Hepatocyte (in vitro differentiated cells): ENCODE measurements at regions not wholly inside any gene's neighbourhood (a gene's known extent, or its start where the extent isn't known, plus 50 kb on each side); places are given as distances from the start of the nearest gene placed in this dataset.

Experiments
- DNase-seq: peaks from one replicate; pipeline ENCODE4 v3.0.0-alpha.2; 2016; ENCODE audit warnings: low spot score
- H2AFZ ChIP-seq: fragments of 200-600 bp; sonication (generic); 2 replicates; pipeline ENCODE4 v1.6.0; 2016; ENCODE audit warnings: antibody characterized with exemption, mild to moderate bottlenecking
- H3K27ac ChIP-seq: fragments of 200-600 bp; sonication (generic); 2 replicates; pipeline ENCODE4 v1.5.1; 2016; ENCODE audit warnings: mild to moderate bottlenecking
- H3K27me3 ChIP-seq: fragments of 200-600 bp; sonication (generic); 2 replicates; pipeline ENCODE4 v1.6.1; 2016
- H3K36me3 ChIP-seq: fragments of 200-600 bp; sonication (generic); replicated peaks from 2 replicates; pipeline ENCODE4 v1.5.1; 2016; ENCODE audit warnings: low read depth; ENCODE audit not compliant: insufficient read depth
- H3K4me1 ChIP-seq: fragments of 200-600 bp; sonication (generic); 2 replicates; pipeline ENCODE4 v1.5.1; 2016; ENCODE audit warnings: mild to moderate bottlenecking, moderate library complexity; ENCODE audit not compliant: insufficient read depth
- H3K4me2 ChIP-seq: fragments of 200-600 bp; sonication (generic); 2 replicates; pipeline ENCODE4 v1.6.0; 2016
- H3K4me3 ChIP-seq: fragments of 200-600 bp; sonication (generic); 2 replicates; pipeline ENCODE4 v1.5.1; 2016; ENCODE audit warnings: mild to moderate bottlenecking
- H3K79me2 ChIP-seq: fragments of 200-600 bp; sonication (generic); 2 replicates; pipeline ENCODE4 v1.6.0; 2017; ENCODE audit warnings: mild to moderate bottlenecking
- H3K9me2 ChIP-seq: fragments of 200-600 bp; sonication (generic); replicated peaks from 2 replicates; pipeline ENCODE4 v1.6.0; 2017; ENCODE audit warnings: mild to moderate bottlenecking; ENCODE audit not compliant: insufficient read depth
- H3K9me3 ChIP-seq: fragments of 200-600 bp; sonication (generic); 2 replicates; pipeline ENCODE4 v1.5.1; 2016; ENCODE audit warnings: low read depth, mild to moderate bottlenecking
- H4K20me1 ChIP-seq: fragments of 200-600 bp; sonication (generic); 2 replicates; pipeline ENCODE4 v1.6.0; 2016; ENCODE audit warnings: mild to moderate bottlenecking; ENCODE audit not compliant: insufficient read depth, poor library complexity, severe bottlenecking
- EZH2 ChIP-seq: fragments of 200-600 bp; sonication (generic); IDR thresholded peaks from 2 replicates; pipeline ENCODE4 v1.6.1; 2016; ENCODE audit warnings: antibody characterized with exemption, mild to moderate bottlenecking, borderline replicate concordance
- EZH2phosphoT487 ChIP-seq: fragments of 200-600 bp; sonication (generic); IDR thresholded peaks from one replicate; pipeline ENCODE4 v1.6.1; 2018; ENCODE audit warnings: antibody characterized with exemption, mild to moderate bottlenecking, low read depth, moderate library complexity; ENCODE audit not compliant: unreplicated experiment, severe bottlenecking
- WGBS: methylation state at CpG from one replicate; pipeline ENCODE4 v1.1.6; 2016; ENCODE audit warnings: low lambda C conversion rate; ENCODE audit errors: missing lambda C conversion rate; 5-methylcytosine and 5-hydroxymethylcytosine counted together
- TF ChIP-seq, protein P1 (sequence below): fragments of 200-600 bp; sonication (generic); IDR thresholded peaks from 2 replicates; pipeline ENCODE4 v1.5.1; 2016; ENCODE audit warnings: antibody characterized with exemption, mild to moderate bottlenecking; ENCODE audit not compliant: poor library complexity

DNA sequence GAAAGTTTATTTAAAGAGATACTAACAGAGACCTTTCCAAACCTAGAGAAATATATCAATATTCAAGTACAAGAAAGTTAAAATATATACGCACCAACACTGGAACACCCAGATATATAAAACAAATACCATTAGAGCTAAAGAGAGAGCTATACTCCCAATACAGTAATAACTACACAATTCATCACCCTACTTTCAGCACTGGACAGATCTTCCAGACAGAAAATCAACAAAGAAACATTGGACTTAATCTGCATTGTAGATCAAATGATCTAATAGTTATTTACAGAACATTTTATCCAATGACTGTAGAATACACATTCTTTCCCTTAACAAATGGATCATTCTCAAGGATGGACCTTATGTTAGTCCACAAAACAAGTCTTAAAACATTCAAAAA is 311.9 kb downstream of the METTL15 start:
- TF ChIP-seq, protein P1, sequence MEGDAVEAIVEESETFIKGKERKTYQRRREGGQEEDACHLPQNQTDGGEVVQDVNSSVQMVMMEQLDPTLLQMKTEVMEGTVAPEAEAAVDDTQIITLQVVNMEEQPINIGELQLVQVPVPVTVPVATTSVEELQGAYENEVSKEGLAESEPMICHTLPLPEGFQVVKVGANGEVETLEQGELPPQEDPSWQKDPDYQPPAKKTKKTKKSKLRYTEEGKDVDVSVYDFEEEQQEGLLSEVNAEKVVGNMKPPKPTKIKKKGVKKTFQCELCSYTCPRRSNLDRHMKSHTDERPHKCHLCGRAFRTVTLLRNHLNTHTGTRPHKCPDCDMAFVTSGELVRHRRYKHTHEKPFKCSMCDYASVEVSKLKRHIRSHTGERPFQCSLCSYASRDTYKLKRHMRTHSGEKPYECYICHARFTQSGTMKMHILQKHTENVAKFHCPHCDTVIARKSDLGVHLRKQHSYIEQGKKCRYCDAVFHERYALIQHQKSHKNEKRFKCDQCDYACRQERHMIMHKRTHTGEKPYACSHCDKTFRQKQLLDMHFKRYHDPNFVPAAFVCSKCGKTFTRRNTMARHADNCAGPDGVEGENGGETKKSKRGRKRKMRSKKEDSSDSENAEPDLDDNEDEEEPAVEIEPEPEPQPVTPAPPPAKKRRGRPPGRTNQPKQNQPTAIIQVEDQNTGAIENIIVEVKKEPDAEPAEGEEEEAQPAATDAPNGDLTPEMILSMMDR, result no peak
- TF ChIP-seq EZH2 (no peak), EZH2phosphoT487 (no peak)
- no peaks in the 10 kb centered on the region for H4K20me1 ChIP-seq
- H3K4me2 ChIP-seq, result no peak overlapping the region
- no peaks in the 10 kb centered on the region for H3K9me3 ChIP-seq
- H3K9me2 ChIP-seq, result no peaks in the 10 kb centered on the region
- H3K4me3 ChIP-seq, result no peak overlapping the region
- 97% methylated on average over 1 of the region's 1 CpG for WGBS
- H3K4me1 ChIP-seq, result no peaks in the 10 kb centered on the region
- DNase-seq, result no peak
- no peak overlapping the region for H3K27ac ChIP-seq
- H3K27me3 ChIP-seq, result no peaks in the 10 kb centered on the region
- H3K36me3 ChIP-seq, result no peaks in the 10 kb centered on the region
- no peaks in the 10 kb centered on the region for H3K79me2 ChIP-seq
- no peak overlapping the region for H2AFZ ChIP-seq

- 88% methylated on average over 5 of the region's 5 CpGs for WGBS
- Histone ChIP-seq H3K36me3 (no peaks in the 10 kb centered on the region), H3K9me3 (no peaks in the 10 kb centered on the region), H3K27me3 (no peaks in the 10 kb centered on the region), H3K4me2 (no peak overlapping the region), H3K27ac (no peak overlapping the region), H2AFZ (no peak overlapping the region), H3K4me3 (no peak overlapping the region), H3K4me1 (no peaks in the 10 kb centered on the region), H3K79me2 (no peaks in the 10 kb centered on the region), H4K20me1 (no peaks in the 10 kb centered on the region), H3K9me2 (no peaks in the 10 kb centered on the region)
- no peak for TF ChIP-seq EZH2
- TF ChIP-seq, protein P1, result no peak
- TF ChIP-seq EZH2phosphoT487, result no peak
- no peak for DNase-seq
Observed at GRCh38 chr11:28417601-28418323, 309.6 kb downstream of the METTL15 start.

GRCh38 chr11:28412029-28412428 is 303.8 kb downstream of the METTL15 start:
- no peaks in the 10 kb centered on the region for H3K9me2 ChIP-seq
- TF ChIP-seq, protein P1, result no peak
- TF ChIP-seq EZH2 (no peak), EZH2phosphoT487 (no peak)
- H3K4me1 ChIP-seq, result no peaks in the 10 kb centered on the region
- no peaks in the 10 kb centered on the region for H3K36me3 ChIP-seq
- no peaks in the 10 kb centered on the region for H3K9me3 ChIP-seq
- no peaks in the 10 kb centered on the region for H4K20me1 ChIP-seq
- no peak overlapping the region for H3K4me3 ChIP-seq
- no peak overlapping the region for H3K4me2 ChIP-seq
- DNase-seq, result no peak
- no peaks in the 10 kb centered on the region for H3K79me2 ChIP-seq
- no peak overlapping the region for H3K27ac ChIP-seq
- H3K27me3 ChIP-seq, result no peaks in the 10 kb centered on the region
- no peak overlapping the region for H2AFZ ChIP-seq
